Limb (tissue), 2 donors: ENCODE measurements at regions not wholly inside any gene's neighbourhood (a gene's known extent, or its start where the extent isn't known, plus 50 kb on each side); places are given as distances from the start of the nearest gene placed in this dataset.
"Not testable (repeated sequence)": the region's sequence is repeated elsewhere in the genome, so short reads cannot be mapped to it uniquely, and the experiment has no call there.

ENCODE experiments used
- DNase-seq, 2 donors: peaks; one replicate each; pipeline ENCODE4 v3.0.0-alpha.2; 2016; ENCODE audit errors: extremely low spot score in 2 of 2

- not testable (repeated sequence) for DNase-seq
These were observed 52.3 kb downstream of the SEPTIN7 start for GRCh38 chr7:35853194-35853593.

GRCh38 chr7:35854311-35854710 lies 53.5 kb downstream of the SEPTIN7 start:
- DNase-seq: no peak

DNA sequence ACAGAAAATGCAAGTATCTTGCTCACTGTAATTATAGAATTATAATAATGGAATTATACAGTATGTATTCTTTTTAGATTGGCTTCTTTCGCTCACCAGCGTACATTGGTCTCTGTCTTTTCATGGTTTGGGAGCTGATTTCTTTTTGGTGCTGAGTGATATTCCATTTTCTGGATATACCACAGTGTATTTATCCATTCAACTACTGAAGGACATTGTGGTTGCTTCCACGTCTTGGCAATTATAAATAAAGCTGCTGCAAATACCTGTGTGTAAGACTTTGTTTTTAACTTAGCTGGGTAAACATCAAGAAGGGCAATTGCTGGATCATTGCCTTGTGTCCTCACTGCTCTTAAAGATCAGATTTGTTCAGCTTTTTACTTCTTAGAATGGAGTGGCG lies 55.3 kb downstream of the SEPTIN7 start:
- no peak for DNase-seq

DNA sequence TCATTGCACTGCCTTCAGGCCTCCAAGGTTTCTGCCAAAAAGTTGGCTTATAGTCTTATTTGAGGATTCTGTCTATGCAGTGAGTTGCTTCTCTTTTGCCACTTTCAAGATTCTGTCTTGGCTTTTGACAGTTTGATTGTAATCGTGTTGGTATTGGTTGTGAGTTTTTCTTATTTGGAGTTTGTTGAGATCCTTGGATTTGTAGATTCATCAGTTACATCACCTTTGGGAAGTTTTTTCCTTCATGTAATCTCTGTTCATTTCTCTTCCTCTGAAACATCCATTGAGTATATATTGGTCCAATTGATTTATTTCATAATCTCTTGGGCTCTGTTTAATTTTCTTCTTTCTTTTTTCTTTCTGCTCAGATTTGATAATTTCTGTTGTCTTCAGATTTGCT lies 59.8 kb downstream of the SEPTIN7 start:
- no peak for DNase-seq

GRCh38 chr7:35865287-35865686 lies 64.4 kb downstream of the SEPTIN7 start:
- no peak for DNase-seq

GRCh38 chr7:35866186-35866585 lies 65.3 kb downstream of the SEPTIN7 start:
- DNase-seq: no peak

DNA sequence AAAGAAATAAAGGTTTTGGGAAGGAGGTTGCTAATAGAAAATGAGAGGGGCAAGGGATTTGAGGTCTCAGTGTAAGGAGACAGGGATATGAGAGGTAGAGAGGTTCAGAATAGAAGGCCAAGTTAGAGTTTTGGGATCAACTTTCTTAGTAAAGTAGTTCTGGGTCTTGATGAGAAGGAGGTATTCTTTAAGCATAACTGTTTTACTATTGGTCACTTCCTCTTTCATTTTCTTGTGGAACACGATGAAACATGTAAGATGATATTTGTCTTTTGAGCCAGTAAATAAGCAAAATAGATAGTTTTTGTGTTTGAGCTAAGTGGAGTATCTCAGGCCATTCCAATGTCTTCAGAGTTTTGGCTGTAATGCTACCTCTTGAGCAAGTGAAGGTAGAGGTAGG lies 68.3 kb downstream of the SEPTIN7 start:
- DNase-seq: not testable (repeated sequence)

DNA sequence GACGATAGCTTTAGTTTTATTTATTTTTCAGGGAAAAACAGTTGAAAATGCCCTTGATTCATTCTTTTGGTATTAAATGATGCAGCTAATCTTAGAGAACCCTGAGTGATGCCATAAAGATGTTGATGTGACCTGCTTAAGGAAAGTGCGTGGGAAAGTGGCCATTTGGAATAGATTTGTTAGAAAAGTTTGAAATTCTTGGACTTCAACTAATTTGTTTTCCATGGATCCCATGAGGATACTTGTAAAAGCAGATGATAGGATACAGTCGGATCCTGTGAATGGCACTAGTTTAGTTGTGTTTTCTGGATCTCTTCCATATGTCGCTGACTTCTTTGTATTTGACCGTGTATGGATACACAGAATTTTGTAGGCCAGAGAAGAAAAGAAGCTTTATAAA lies 69.0 kb downstream of the SEPTIN7 start:
- DNase-seq: no peak

GRCh38 chr7:35871856-35872255 lies 71.0 kb downstream of the SEPTIN7 start:
- DNase-seq: no peak

DNA sequence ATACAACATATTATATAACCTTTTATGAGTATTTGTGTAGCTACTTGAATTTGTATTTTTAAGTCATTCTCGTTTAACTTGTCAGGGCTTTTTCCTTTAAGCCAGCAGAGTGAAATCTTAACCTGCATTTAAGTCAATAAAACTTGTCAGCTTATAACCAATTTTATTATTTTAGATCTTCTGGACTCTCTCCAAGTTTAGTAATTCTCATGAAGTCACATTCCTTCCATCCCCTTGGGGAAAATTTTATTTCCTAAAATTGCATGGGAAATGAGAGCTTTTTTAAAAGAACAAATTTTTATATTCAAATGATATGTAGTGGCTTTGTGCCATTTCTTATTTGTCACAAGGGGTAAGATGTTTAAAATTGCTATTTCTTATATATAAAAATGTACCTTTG lies 74.0 kb downstream of the SEPTIN7 start:
- DNase-seq: no peak

- DNase-seq: no peak
These were observed 74.4 kb downstream of the SEPTIN7 start for GRCh38 chr7:35875292-35875691.

DNA sequence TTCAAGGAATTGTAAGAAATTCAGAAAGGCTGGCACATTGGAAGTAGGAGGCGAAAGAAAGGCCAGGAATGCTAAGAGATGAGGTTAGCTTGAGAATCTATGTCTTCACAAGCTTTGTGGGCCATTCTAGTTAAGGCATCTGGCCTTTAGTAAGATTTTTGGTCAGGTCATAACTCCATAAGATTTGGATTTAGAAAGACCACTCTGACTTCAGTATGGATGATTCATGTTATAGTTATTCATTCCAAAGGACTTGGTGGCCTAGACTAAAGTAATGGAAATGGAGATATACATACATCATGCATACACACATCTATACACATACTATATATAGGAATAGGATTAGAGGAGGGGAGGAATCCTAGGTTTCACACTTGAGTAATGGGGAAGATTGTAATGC lies 77.5 kb downstream of the SEPTIN7 start:
- no peak for DNase-seq

GRCh38 chr7:35887430-35887829 lies 86.6 kb downstream of the SEPTIN7 start:
- DNase-seq: not testable (repeated sequence)

DNA sequence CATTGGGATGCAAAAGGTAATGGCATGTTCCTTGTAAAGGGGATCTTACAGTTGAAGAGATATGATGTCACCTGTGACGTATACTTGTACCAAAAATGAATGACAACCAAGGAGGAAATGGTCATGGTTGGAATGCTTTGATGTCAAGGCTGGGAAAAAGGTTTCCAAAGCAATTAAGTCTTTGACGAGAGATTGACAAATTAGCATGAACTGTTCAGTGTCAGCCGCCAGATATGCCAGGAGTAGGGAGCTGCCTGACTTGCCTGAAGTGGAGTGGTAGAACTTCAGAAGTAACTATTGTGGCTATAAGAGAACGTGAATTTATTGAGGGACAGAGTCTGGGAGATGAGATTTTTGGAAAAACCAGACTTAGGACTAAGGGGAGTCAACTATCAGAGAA lies 88.1 kb downstream of the SEPTIN7 start:
- no peak for DNase-seq

GRCh38 chr7:35889870-35890269 lies 89.0 kb downstream of the SEPTIN7 start:
- no peak for DNase-seq

DNA sequence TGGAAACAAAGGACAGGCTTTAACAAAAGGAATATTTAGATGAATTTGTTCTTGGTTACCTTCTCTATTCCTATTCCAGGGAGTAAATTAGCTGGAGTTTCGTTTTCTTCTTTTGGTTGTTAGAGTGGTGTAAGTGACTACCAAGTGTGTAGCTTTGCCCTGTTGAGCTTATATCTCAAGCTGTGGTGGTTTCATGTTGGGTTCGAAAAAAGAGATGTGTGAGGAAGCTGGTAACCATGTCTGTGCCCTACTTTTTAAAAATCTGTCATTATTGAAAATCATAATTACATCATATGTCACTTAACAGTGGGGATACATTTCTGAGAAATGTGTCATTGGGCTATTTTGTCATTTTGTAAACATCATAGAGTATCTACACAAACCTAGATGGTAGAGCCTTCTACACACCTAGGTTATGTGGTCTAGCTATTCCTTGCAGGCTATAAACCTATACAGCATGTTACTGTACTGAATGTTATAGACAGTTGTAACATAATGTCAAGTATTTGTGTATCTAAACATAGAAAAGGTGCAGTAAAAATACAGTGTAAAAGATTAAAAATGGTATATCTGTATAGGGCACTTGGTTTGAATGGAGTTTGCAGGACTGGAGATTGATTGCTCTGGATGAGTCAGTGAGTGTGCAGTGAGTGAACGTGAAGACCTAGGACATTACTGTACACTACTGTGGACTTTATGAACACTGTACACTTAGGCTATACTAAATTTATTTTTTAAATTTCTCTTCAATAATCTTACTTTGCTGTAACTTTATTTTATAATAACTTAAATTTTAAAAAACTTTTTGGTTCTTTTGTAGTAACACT lies 90.4 kb downstream of the SEPTIN7 start:
- no peak for DNase-seq

DNA sequence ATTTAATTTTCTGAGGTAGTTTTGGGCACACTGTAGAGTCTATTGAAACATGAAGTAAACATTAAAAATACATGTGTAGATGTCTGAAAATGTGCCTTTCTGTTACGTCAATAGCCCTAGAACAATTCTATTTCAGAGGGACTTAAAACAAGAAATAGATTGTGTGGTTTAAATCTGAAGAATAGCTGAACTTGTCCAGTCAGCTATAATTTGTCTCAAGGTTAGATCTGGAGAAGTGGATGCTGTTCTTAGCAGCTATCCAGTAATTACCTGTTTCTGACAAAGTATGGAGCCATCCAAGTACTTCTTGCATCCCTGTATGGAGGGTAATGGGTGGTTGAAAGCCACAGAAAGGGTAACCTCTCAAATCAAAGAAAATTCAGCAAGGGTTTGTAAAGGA lies 92.8 kb downstream of the SEPTIN7 start:
- DNase-seq: no peak

DNA sequence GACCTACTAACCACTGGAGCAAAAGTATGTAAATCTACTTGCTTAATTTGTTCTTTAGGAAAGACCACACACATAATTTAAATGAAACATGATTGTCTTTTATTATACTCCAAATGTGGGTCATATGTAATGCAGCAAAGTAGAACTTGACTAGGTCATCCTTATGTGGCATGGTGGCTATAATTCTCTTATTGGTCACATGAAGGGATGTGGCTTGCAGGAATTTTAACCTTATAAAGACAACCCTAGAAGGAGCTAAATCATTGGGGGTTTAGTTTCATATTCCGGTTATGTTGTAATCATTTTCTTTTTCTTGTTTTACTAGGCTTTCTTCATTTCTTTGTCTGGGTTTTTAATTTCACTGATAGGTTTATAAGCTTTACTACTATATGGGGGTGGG lies 93.9 kb downstream of the SEPTIN7 start:
- no peak for DNase-seq

GRCh38 chr7:35900651-35901050 lies 99.8 kb downstream of the SEPTIN7 start:
- DNase-seq: no peak

GRCh38 chr7:35905555-35905954 lies 104.7 kb downstream of the SEPTIN7 start:
- no peak for DNase-seq

GRCh38 chr7:35906191-35906908 lies 105.5 kb downstream of the SEPTIN7 start:
- peak; percentile 72 to 78 for DNase-seq

- DNase-seq: no peak
These were observed 107.7 kb downstream of the SEPTIN7 start for GRCh38 chr7:35908331-35909216.
